ENCODE measurements at regions not wholly inside any gene's neighbourhood (a gene's known extent, or its start where the extent isn't known, plus 50 kb on each side); places are given as distances from the start of the nearest gene placed in this dataset.

GRCh38 chr15:46552316-46552715, 917.5 kb downstream of the SQOR start:
- Mint-ChIP-seq H3K27ac (no peak overlapping the region), H3K4me1 (no peaks in the 10 kb centered on the region), H3K4me3 (no peak overlapping the region), H3K9me3 (ENCODE audit: low read depth) (peaks cover 12% of the 10 kb centered on the region), H3K27me3 (no peaks in the 10 kb centered on the region), H3K36me3 (no peaks in the 10 kb centered on the region)
- CTCF ChIA-PET = no interaction called here
- ATAC-seq = no peak
- DNase-seq = no peak

- Mint-ChIP-seq H3K4me1 (no peaks in the 10 kb centered on the region), H3K27me3 (no peaks in the 10 kb centered on the region), H3K27ac (no peak overlapping the region), H3K9me3 (ENCODE audit: low read depth) (peaks cover 4% of the 10 kb centered on the region), H3K36me3 (no peaks in the 10 kb centered on the region), H3K4me3 (no peak overlapping the region)
- ATAC-seq (no peak), DNase-seq (no peak)
- CTCF ChIA-PET = no interaction called here
Observed at GRCh38 chr15:46555547-46555946, 920.7 kb downstream of the SQOR start.

- Mint-ChIP-seq H3K27ac (no peak overlapping the region), H3K27me3 (no peaks in the 10 kb centered on the region), H3K4me1 (no peaks in the 10 kb centered on the region), H3K36me3 (no peaks in the 10 kb centered on the region), H3K4me3 (no peak overlapping the region), H3K9me3 (ENCODE audit: low read depth) (peaks cover 4% of the 10 kb centered on the region)
- CTCF ChIA-PET = no interaction called here
- ATAC-seq = no peak
- no peak for DNase-seq
Observed at GRCh38 chr15:46556010-46556409, 921.2 kb downstream of the SQOR start.

- Mint-ChIP-seq H3K4me1 (no peaks in the 10 kb centered on the region), H3K27ac (no peak overlapping the region), H3K9me3 (ENCODE audit: low read depth) (peaks cover 6% of the 10 kb centered on the region), H3K27me3 (no peaks in the 10 kb centered on the region), H3K4me3 (no peak overlapping the region), H3K36me3 (no peaks in the 10 kb centered on the region)
- DNase-seq (no peak), ATAC-seq (no peak)
- CTCF ChIA-PET = no interaction called here
Observed at GRCh38 chr15:46556559-46557379, 921.9 kb downstream of the SQOR start.

- peaks cover 9% of the 10 kb centered on the region for H3K9me3 Mint-ChIP-seq (ENCODE audit: low read depth)
- H3K27ac Mint-ChIP-seq = no peak overlapping the region
- no peak for DNase-seq
- CTCF ChIA-PET = no interaction called here
- H3K4me3 Mint-ChIP-seq = no peak overlapping the region
- H3K27me3 Mint-ChIP-seq = no peaks in the 10 kb centered on the region
- no peak for ATAC-seq
- H3K4me1 Mint-ChIP-seq = no peaks in the 10 kb centered on the region
- no peaks in the 10 kb centered on the region for H3K36me3 Mint-ChIP-seq
Observed at GRCh38 chr15:46567968-46568367, 933.1 kb downstream of the SQOR start.

GRCh38 chr15:46569781-46570180, 935.0 kb downstream of the SQOR start:
- CTCF ChIA-PET = no interaction called here

GRCh38 chr15:46576646-46577395, 942.0 kb downstream of the SQOR start:
- ATAC-seq (no peak), DNase-seq (no peak)
- Mint-ChIP-seq H3K4me3 (no peak overlapping the region), H3K4me1 (no peaks in the 10 kb centered on the region), H3K27ac (no peak overlapping the region), H3K36me3 (no peaks in the 10 kb centered on the region), H3K9me3 (ENCODE audit: low read depth) (peaks cover 11% of the 10 kb centered on the region), H3K27me3 (no peaks in the 10 kb centered on the region)
- CTCF ChIA-PET = no interaction called here

More at GRCh38 chr15:46569781-46570180, 935.0 kb downstream of the SQOR start:
- Mint-ChIP-seq H3K4me3 (no peak overlapping the region), H3K9me3 (ENCODE audit: low read depth) (peaks cover 9% of the 10 kb centered on the region), H3K27me3 (no peaks in the 10 kb centered on the region), H3K36me3 (no peaks in the 10 kb centered on the region), H3K4me1 (no peaks in the 10 kb centered on the region), H3K27ac (no peak overlapping the region)
- ATAC-seq (no peak), DNase-seq (no peak)

GRCh38 chr15:46577767-46578166, 942.9 kb downstream of the SQOR start:
- no peaks in the 10 kb centered on the region for H3K27me3 Mint-ChIP-seq
- DNase-seq (no peak), ATAC-seq (no peak)
- H3K4me1 Mint-ChIP-seq = no peaks in the 10 kb centered on the region
- no peak overlapping the region for H3K4me3 Mint-ChIP-seq
- H3K9me3 Mint-ChIP-seq (ENCODE audit: low read depth) = peaks cover 11% of the 10 kb centered on the region
- H3K27ac Mint-ChIP-seq = no peak overlapping the region
- H3K36me3 Mint-ChIP-seq = no peaks in the 10 kb centered on the region
- CTCF ChIA-PET = no interaction called here

- Mint-ChIP-seq H3K9me3 (ENCODE audit: low read depth) (peaks cover 11% of the 10 kb centered on the region), H3K36me3 (no peaks in the 10 kb centered on the region), H3K27me3 (no peaks in the 10 kb centered on the region), H3K4me3 (no peak overlapping the region), H3K27ac (no peak overlapping the region), H3K4me1 (no peaks in the 10 kb centered on the region)
- DNase-seq = no peak
- no peak for ATAC-seq
- CTCF ChIA-PET = no interaction called here
Observed at GRCh38 chr15:46580487-46580886, 945.7 kb downstream of the SQOR start.

- ATAC-seq = no peak
- Mint-ChIP-seq H3K27ac (no peak overlapping the region), H3K27me3 (no peaks in the 10 kb centered on the region), H3K36me3 (no peaks in the 10 kb centered on the region), H3K9me3 (ENCODE audit: low read depth) (peaks cover 11% of the 10 kb centered on the region), H3K4me3 (no peak overlapping the region), H3K4me1 (no peaks in the 10 kb centered on the region)
- CTCF ChIA-PET = no interaction called here
- no peak for DNase-seq
Observed at GRCh38 chr15:46580924-46581323, 946.1 kb downstream of the SQOR start.

GRCh38 chr15:46589088-46589487, 954.3 kb downstream of the SQOR start:
- CTCF ChIA-PET = no interaction called here
- ATAC-seq (no peak), DNase-seq (no peak)
- no peaks in the 10 kb centered on the region for H3K4me1 Mint-ChIP-seq
- no peak overlapping the region for H3K4me3 Mint-ChIP-seq
- peaks cover 23% of the 10 kb centered on the region for H3K9me3 Mint-ChIP-seq (ENCODE audit: low read depth)
- no peak overlapping the region for H3K27ac Mint-ChIP-seq
- no peaks in the 10 kb centered on the region for H3K27me3 Mint-ChIP-seq
- H3K36me3 Mint-ChIP-seq = no peaks in the 10 kb centered on the region

GRCh38 chr15:46591462-46591861, 956.6 kb downstream of the SQOR start:
- no peak for DNase-seq
- Mint-ChIP-seq H3K4me1 (no peaks in the 10 kb centered on the region), H3K27me3 (no peaks in the 10 kb centered on the region), H3K36me3 (no peaks in the 10 kb centered on the region), H3K4me3 (no peak overlapping the region), H3K9me3 (ENCODE audit: low read depth) (peaks cover 17% of the 10 kb centered on the region), H3K27ac (no peak overlapping the region)
- CTCF ChIA-PET = no interaction called here
- no peak for ATAC-seq

GRCh38 chr15:46595016-46595415, 960.2 kb downstream of the SQOR start:
- no peak overlapping the region for H3K4me3 Mint-ChIP-seq
- no peak overlapping the region for H3K27ac Mint-ChIP-seq
- CTCF ChIA-PET = no interaction called here
- ATAC-seq = no peak
- no peak for DNase-seq
- H3K9me3 Mint-ChIP-seq (ENCODE audit: low read depth) = peaks cover 14% of the 10 kb centered on the region
- H3K36me3 Mint-ChIP-seq = no peaks in the 10 kb centered on the region
- no peaks in the 10 kb centered on the region for H3K4me1 Mint-ChIP-seq
- H3K27me3 Mint-ChIP-seq = no peaks in the 10 kb centered on the region

GRCh38 chr15:46607077-46607476, 972.2 kb downstream of the SQOR start:
- Mint-ChIP-seq H3K4me3 (no peak overlapping the region), H3K27me3 (no peaks in the 10 kb centered on the region), H3K9me3 (ENCODE audit: low read depth) (peaks cover 10% of the 10 kb centered on the region), H3K4me1 (no peaks in the 10 kb centered on the region), H3K27ac (no peak overlapping the region), H3K36me3 (no peaks in the 10 kb centered on the region)
- CTCF ChIA-PET = no interaction called here
- DNase-seq (no peak), ATAC-seq (no peak)

All from activated CD8-positive, alpha-beta memory T cell treated with anti-CD3 and anti-CD28 coated beads, Interleukin-2, amount 10 ng/mL, durations not matched to agents 7 days and 5 days (primary cell).